ENCODE measurements at regions not wholly inside any gene's neighbourhood (a gene's known extent, or its start where the extent isn't known, plus 50 kb on each side); places are given as distances from the start of the nearest gene placed in this dataset.

- no peak for TF ChIP-seq TAF1 (IDR thresholded peaks at IDR 0.05; ENCODE audit: low read depth)
- no peak for TF ChIP-seq EP300 (IDR thresholded peaks at IDR 0.05; ENCODE audit: borderline replicate concordance)
- no peak for TF ChIP-seq TEAD4 (IDR thresholded peaks at IDR 0.05)
- TF ChIP-seq NFIC (IDR thresholded peaks at IDR 0.05) = no peak
- TF ChIP-seq REST (IDR thresholded peaks at IDR 0.05; ENCODE audit: low read depth) = no peak
Measured at GRCh38 chr3:162170581-162170980, 674.0 kb downstream of the OTOL1 start.
